H9 (cell line): ENCODE measurements at regions not wholly inside any gene's neighbourhood (a gene's known extent, or its start where the extent isn't known, plus 50 kb on each side); places are given as distances from the start of the nearest gene placed in this dataset.

Experiments used
- DNase-seq: peaks from one replicate; pipeline ENCODE4 v3.0.0-alpha.2; 2017
- H2AFZ ChIP-seq: one replicate; pipeline ENCODE4 v1.6.1; 2013; ENCODE audit warnings: mild to moderate bottlenecking, low read length, control low read depth, moderate library complexity
- H2AK5ac ChIP-seq: 2 replicates; pipeline ENCODE4 v1.6.1; 2013; ENCODE audit warnings: low read length, control low read depth, mixed read lengths; ENCODE audit not compliant: insufficient read length
- H2BK120ac ChIP-seq: one replicate; pipeline ENCODE4 v1.6.1; 2013; ENCODE audit warnings: low read depth, mild to moderate bottlenecking, low read length, control low read depth, inconsistent platforms; ENCODE audit not compliant: poor library complexity, severe bottlenecking
- H2BK12ac ChIP-seq: 2 replicates; pipeline ENCODE4 v1.6.1; 2013; ENCODE audit warnings: low read length, control low read depth, mixed read lengths, low read depth; ENCODE audit not compliant: insufficient read length
- H2BK15ac ChIP-seq: 2 replicates; pipeline ENCODE4 v1.6.1; 2013; ENCODE audit warnings: low read depth, low read length, control low read depth
- H2BK20ac ChIP-seq: one replicate; pipeline ENCODE4 v1.6.1; 2013; ENCODE audit warnings: low read depth, mild to moderate bottlenecking, low read length, control low read depth, inconsistent platforms; ENCODE audit not compliant: poor library complexity, severe bottlenecking
- H2BK5ac ChIP-seq: 2 replicates; pipeline ENCODE4 v1.6.1; 2013; ENCODE audit warnings: low read length, control low read depth, mixed read lengths; ENCODE audit not compliant: insufficient read length
- H3K14ac ChIP-seq: 2 replicates; pipeline ENCODE4 v1.6.1; 2013; ENCODE audit warnings: low read length, control low read depth; ENCODE audit not compliant: insufficient read depth
- H3K18ac ChIP-seq: 2 replicates; pipeline ENCODE4 v1.6.1; 2013; ENCODE audit warnings: low read depth, mild to moderate bottlenecking, mixed read lengths, low read length, control low read depth; ENCODE audit not compliant: insufficient read length
- H3K23ac ChIP-seq: 2 replicates; pipeline ENCODE4 v1.6.1; 2013; ENCODE audit warnings: low read length, control low read depth, mixed read lengths, low read depth; ENCODE audit not compliant: insufficient read length
- H3K23me2 ChIP-seq: 2 replicates; pipeline ENCODE4 v1.6.1; 2013; ENCODE audit warnings: low read depth, mild to moderate bottlenecking, mixed read lengths, low read length, control low read depth; ENCODE audit not compliant: insufficient read length, poor library complexity, severe bottlenecking
- H3K27ac ChIP-seq: 2 replicates; pipeline ENCODE4 v1.5.1; 2013; ENCODE audit warnings: low read length, control low read depth, mixed read lengths, low read depth; ENCODE audit not compliant: insufficient read length
- H3K27me3 ChIP-seq: 2 replicates; pipeline ENCODE4 v1.6.1; 2013; ENCODE audit warnings: low read length, control low read depth, inconsistent platforms; ENCODE audit not compliant: insufficient read depth
- H3K4ac ChIP-seq: 2 replicates; pipeline ENCODE4 v1.6.1; 2013; ENCODE audit warnings: low read depth, mild to moderate bottlenecking, control low read depth, inconsistent platforms, low read length, moderate library complexity
- H3K4me1 ChIP-seq: 2 replicates; pipeline ENCODE4 v1.6.1; 2013; ENCODE audit warnings: low read length, control low read depth, inconsistent platforms; ENCODE audit not compliant: insufficient read depth
- H3K4me2 ChIP-seq: 2 replicates; pipeline ENCODE4 v1.6.1; 2013; ENCODE audit warnings: low read length, control low read depth, mixed read lengths; ENCODE audit not compliant: insufficient read length, insufficient read depth
- H3K56ac ChIP-seq: 2 replicates; pipeline ENCODE4 v1.6.1; 2013; ENCODE audit warnings: low read depth, mild to moderate bottlenecking, mixed read lengths, low read length, control low read depth; ENCODE audit not compliant: insufficient read length
- H3K79me1 ChIP-seq: 2 replicates; pipeline ENCODE4 v1.6.1; 2013; ENCODE audit warnings: low read depth, mild to moderate bottlenecking, moderate library complexity, low read length, control low read depth, inconsistent platforms; ENCODE audit not compliant: insufficient read depth, poor library complexity, severe bottlenecking
- H3K79me2 ChIP-seq: 2 replicates; pipeline ENCODE4 v1.6.1; 2013; ENCODE audit warnings: low read length, control low read depth, inconsistent platforms; ENCODE audit not compliant: insufficient read depth
- H3K9ac ChIP-seq: 2 replicates; pipeline ENCODE4 v1.6.1; 2013; ENCODE audit warnings: low read length, control low read depth, mixed read lengths; ENCODE audit not compliant: insufficient read length; ENCODE audit errors: extremely low read depth
- H3K9me3 ChIP-seq: one replicate; pipeline ENCODE4 v1.6.1; 2013; ENCODE audit warnings: low read depth, low read length, inconsistent platforms; ENCODE audit not compliant: control insufficient read depth
- H3T11ph ChIP-seq: one replicate; pipeline ENCODE4 v1.6.1; 2013; ENCODE audit warnings: mild to moderate bottlenecking, low read length, control low read depth, inconsistent platforms
- H4K20me1 ChIP-seq: one replicate; pipeline ENCODE4 v1.6.1; 2013; ENCODE audit not compliant: control insufficient read depth, insufficient read length, insufficient read depth
- H4K5ac ChIP-seq: 2 replicates; pipeline ENCODE4 v1.6.1; 2013; ENCODE audit warnings: low read depth, mild to moderate bottlenecking, mixed read lengths, low read length, control low read depth; ENCODE audit not compliant: insufficient read length
- H4K8ac ChIP-seq: replicated peaks from 2 replicates; pipeline ENCODE4 v1.6.1; 2013; ENCODE audit warnings: low read length, control low read depth, mixed read lengths, low read depth; ENCODE audit not compliant: insufficient read length
- H4K91ac ChIP-seq: 2 replicates; pipeline ENCODE4 v1.6.1; 2013; ENCODE audit warnings: low read depth, mild to moderate bottlenecking, moderate library complexity, mixed read lengths, low read length, control low read depth; ENCODE audit not compliant: insufficient read length
- H3K27ac Mint-ChIP-seq, 3 experiments: 2 replicates in 2 of 3; 3 replicates in 1 of 3; pipeline ENCODE4 v1.8.0; 2020 to 2021; ENCODE audit warnings: mixed read lengths in 3 of 3, mild to moderate bottlenecking in 1 of 3, moderate library complexity in 1 of 3
- H3K27me3 Mint-ChIP-seq: 2 replicates; pipeline ENCODE4 v1.8.0; 2021; ENCODE audit warnings: low read depth, mild to moderate bottlenecking, moderate library complexity, mixed read lengths
- H3K36me3 Mint-ChIP-seq, 3 experiments: 2 replicates in 2 of 3; 3 replicates in 1 of 3; pipeline ENCODE4 v1.8.0; 2020 to 2021; ENCODE audit warnings: low read depth in 3 of 3, mixed read lengths in 3 of 3; ENCODE audit not compliant: insufficient read depth in 1 of 3
- H3K4me1 Mint-ChIP-seq, 2 experiments: 2 replicates each; pipeline ENCODE4 v1.8.0; 2020; ENCODE audit warnings: mixed read lengths in 2 of 2
- H3K4me3 Mint-ChIP-seq, 2 experiments: 2 replicates in 1 of 2; 3 replicates in 1 of 2; pipeline ENCODE4 v1.8.0; 2020 to 2021; ENCODE audit warnings: mild to moderate bottlenecking in 2 of 2, mixed read lengths in 2 of 2, moderate library complexity in 1 of 2
- H3K9me3 Mint-ChIP-seq, 2 experiments: 2 replicates in 1 of 2; 3 replicates in 1 of 2; pipeline ENCODE4 v1.8.0; 2020; ENCODE audit warnings: mild to moderate bottlenecking in 2 of 2, mixed read lengths in 2 of 2, moderate library complexity in 1 of 2
- WGBS: extraction: QIAGEN DNeasy Blood & Tissue Kit; methylation state at CpG from one replicate; pipeline ENCODE4 v1.1.7; 2013; ENCODE audit warnings: missing lambda C conversion rate, low lambda C conversion rate, mixed read lengths; ENCODE audit not compliant: insufficient read length; ENCODE audit errors: extremely low coverage; 5-methylcytosine and 5-hydroxymethylcytosine counted together
- TF ChIP-seq, protein P1 (sequence below): fragments of 200-600 bp; sonication (generic); conservative IDR thresholded peaks from 3 replicates; pipeline ENCODE4 v1.8.0; 2021; ENCODE audit warnings: antibody characterized with exemption, mild to moderate bottlenecking

GRCh38 chr18:26710470-26711096 lies 154.9 kb downstream of the AQP4 start:
- Histone ChIP-seq H3K4me2 (peak overlapping the region; percentile 1), H3K23me2 (no peaks in the 10 kb centered on the region), H3K27ac (no peak overlapping the region), H2AK5ac (no peak overlapping the region), H4K20me1 (no peaks in the 10 kb centered on the region), H4K91ac (no peak overlapping the region), H4K8ac (no peak overlapping the region), H2BK15ac (no peak overlapping the region), H3K56ac (no peak overlapping the region), H3T11ph (no peak overlapping the region), H3K23ac (no peak overlapping the region), H2BK12ac (no peak overlapping the region), H3K4me1 (peaks cover 5% of the 10 kb centered on the region; the same call in 1 of the 2 replicates), H3K79me1 (no peaks in the 10 kb centered on the region), H2BK120ac (no peak overlapping the region), H4K5ac (no peak overlapping the region), H3K18ac (no peak overlapping the region), H3K4ac (no peak overlapping the region), H3K14ac (no peak overlapping the region), H3K9ac (no peak overlapping the region), H3K27me3 (no peaks in the 10 kb centered on the region), H2BK20ac (no peak overlapping the region), H3K9me3 (no peaks in the 10 kb centered on the region), H2AFZ (no peak overlapping the region), H2BK5ac (no peak overlapping the region), H3K79me2 (no peaks in the 10 kb centered on the region)
- H3K4me1 Mint-ChIP-seq: peaks cover 29 to 43% of the 10 kb centered on the region in 2 experiments
- TF ChIP-seq, protein P1, sequence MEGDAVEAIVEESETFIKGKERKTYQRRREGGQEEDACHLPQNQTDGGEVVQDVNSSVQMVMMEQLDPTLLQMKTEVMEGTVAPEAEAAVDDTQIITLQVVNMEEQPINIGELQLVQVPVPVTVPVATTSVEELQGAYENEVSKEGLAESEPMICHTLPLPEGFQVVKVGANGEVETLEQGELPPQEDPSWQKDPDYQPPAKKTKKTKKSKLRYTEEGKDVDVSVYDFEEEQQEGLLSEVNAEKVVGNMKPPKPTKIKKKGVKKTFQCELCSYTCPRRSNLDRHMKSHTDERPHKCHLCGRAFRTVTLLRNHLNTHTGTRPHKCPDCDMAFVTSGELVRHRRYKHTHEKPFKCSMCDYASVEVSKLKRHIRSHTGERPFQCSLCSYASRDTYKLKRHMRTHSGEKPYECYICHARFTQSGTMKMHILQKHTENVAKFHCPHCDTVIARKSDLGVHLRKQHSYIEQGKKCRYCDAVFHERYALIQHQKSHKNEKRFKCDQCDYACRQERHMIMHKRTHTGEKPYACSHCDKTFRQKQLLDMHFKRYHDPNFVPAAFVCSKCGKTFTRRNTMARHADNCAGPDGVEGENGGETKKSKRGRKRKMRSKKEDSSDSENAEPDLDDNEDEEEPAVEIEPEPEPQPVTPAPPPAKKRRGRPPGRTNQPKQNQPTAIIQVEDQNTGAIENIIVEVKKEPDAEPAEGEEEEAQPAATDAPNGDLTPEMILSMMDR: no peak
- no peak for DNase-seq
- H3K27ac Mint-ChIP-seq: no peak overlapping the region
- no CpG with 5 or more reads among the region's 4 CpGs for WGBS
- H3K27me3 Mint-ChIP-seq: peaks cover 8% of the 10 kb centered on the region
- no peaks in the 10 kb centered on the region for H3K36me3 Mint-ChIP-seq
- no peak overlapping the region for H3K4me3 Mint-ChIP-seq
- no peaks in the 10 kb centered on the region for H3K9me3 Mint-ChIP-seq
